K562 (cell line): ENCODE measurements at regions not wholly inside any gene's neighbourhood (a gene's known extent, or its start where the extent isn't known, plus 50 kb on each side); places are given as distances from the start of the nearest gene placed in this dataset.

Experiments
- ATAC-seq: fragments of 200-7000 bp; cut with Tn5 transposase; 3 replicates; pipeline ENCODE4 v1.9.1; 2020; ENCODE audit warnings: moderate library complexity
- BruUV-seq: library from RNA; stranded (reverse); fragments of 400-500 nt; replicated peaks from 2 replicates; lab custom pipeline; 2021; lab: Mats Ljungman, UMichigan
- CTCF ChIA-PET: fragments of 300-600 bp; formaldehyde crosslinking; extraction: SDS; loops from one replicate; lab custom pipeline; 2021; ENCODE audit warnings: low intra/inter-chr PET ratio; lab: Yijun Ruan, JAX
- POLR2A ChIA-PET: fragments of 300-600, 350-650 bp; sonication (Branson Sonifier 250); formaldehyde crosslinking; extraction: SDS; loops from one replicate; lab custom pipeline; 2021; ENCODE audit warnings: antibody characterized with exemption, inconsistent platforms; lab: Yijun Ruan, JAX
- DNase-seq, 4 experiments: peaks; one replicate each; pipeline versions ENCODE4 v3.0.0 to v3.0.0-alpha.2; 2011 to 2018; ENCODE audit warnings: low spot score in 3 of 4, mixed read lengths in 3 of 4; ENCODE audit errors: extremely low read depth in 1 of 4
- FAIRE-seq: peaks from 2 replicates; lab custom pipeline; 2011; peaks lifted over from hg19 to GRCh38; lab: Jason Lieb, UNC
- H2AFZ ChIP-seq: 2 replicates; pipeline ENCODE4 v1.6.0; 2011; ENCODE audit warnings: low read depth, low read length, control low read depth, inconsistent platforms
- H3K27ac ChIP-seq: fragments of 200-600 bp; 3 replicates; pipeline ENCODE4 v1.8.0; 2011; ENCODE audit warnings: low read depth, mild to moderate bottlenecking, control low read depth, inconsistent platforms, low read length, moderate library complexity, mixed read lengths; ENCODE audit errors: extremely low read depth
- H3K27me3 ChIP-seq, 2 experiments: fragments of 300-600 bp in 1 of 2; 2 replicates in 1 of 2; 3 replicates in 1 of 2; pipeline versions ENCODE4 v1.6.0 to v1.8.0; 2011; ENCODE audit warnings: inconsistent platforms in 2 of 2, low read length in 2 of 2, mild to moderate bottlenecking in 1 of 2, mixed read lengths in 1 of 2, moderate library complexity in 1 of 2; ENCODE audit not compliant: control insufficient read depth in 2 of 2, insufficient read depth in 2 of 2
- H3K36me3 ChIP-seq: fragments of 300-600 bp; 3 replicates; pipeline ENCODE4 v1.8.0; 2011; ENCODE audit warnings: mild to moderate bottlenecking, low read length, inconsistent platforms; ENCODE audit not compliant: control insufficient read depth, insufficient read depth
- H3K4me1 ChIP-seq, 2 experiments: fragments of 200-600 bp in 1 of 2; replicated peaks in 1 of 2; 2 replicates in 1 of 2; 3 replicates in 1 of 2; pipeline versions ENCODE4 v1.5.1 to v1.8.0; 2011; ENCODE audit warnings: inconsistent platforms in 2 of 2, low read length in 2 of 2, mild to moderate bottlenecking in 1 of 2, mixed read lengths in 1 of 2, moderate library complexity in 1 of 2; ENCODE audit not compliant: control insufficient read depth in 2 of 2, insufficient read depth in 2 of 2
- H3K4me2 ChIP-seq: 2 replicates; pipeline ENCODE4 v1.6.1; 2011; ENCODE audit warnings: low read length, control low read depth, inconsistent platforms, mixed read lengths; ENCODE audit not compliant: insufficient read depth
- H3K4me3 ChIP-seq: fragments of 200-600 bp; sonication (generic), shearing (Covaris generic); 2 replicates; pipeline ENCODE4 v1.5.1; 2016; ENCODE audit warnings: control low read depth, inconsistent platforms
- H3K79me2 ChIP-seq: fragments of 200-600 bp; 3 replicates; pipeline ENCODE4 v1.8.0; 2011; ENCODE audit warnings: low read length, inconsistent platforms; ENCODE audit not compliant: control insufficient read depth, insufficient read depth
- H3K9ac ChIP-seq, 2 experiments: 2 replicates each; pipeline versions ENCODE4 v1.6.0 to v1.6.1; 2011; ENCODE audit warnings: low read depth in 2 of 2, low read length in 2 of 2, control low read depth in 1 of 2, inconsistent platforms in 1 of 2, mild to moderate bottlenecking in 1 of 2, mixed read lengths in 1 of 2; ENCODE audit not compliant: insufficient read depth in 1 of 2
- H3K9me1 ChIP-seq: one replicate; pipeline ENCODE4 v1.6.0; 2011; ENCODE audit warnings: inconsistent platforms, mild to moderate bottlenecking, low read length, moderate library complexity; ENCODE audit not compliant: control insufficient read depth, insufficient read depth
- H3K9me3 ChIP-seq: replicated peaks from 2 replicates; pipeline ENCODE4 v1.5.1; 2011; ENCODE audit warnings: low read depth, low read length, inconsistent platforms; ENCODE audit not compliant: control insufficient read depth, insufficient read depth
- H4K20me1 ChIP-seq: replicated peaks from 2 replicates; pipeline ENCODE4 v1.6.1; 2011; ENCODE audit warnings: low read length, inconsistent platforms, mixed read lengths; ENCODE audit not compliant: control insufficient read depth, insufficient read depth
- CREBBP ChIP-seq: IDR thresholded peaks from one replicate; pipeline ENCODE4 v1.6.1; 2012; ENCODE audit warnings: low read depth, mild to moderate bottlenecking, control low read depth, inconsistent platforms, low read length
- DIDO1 ChIP-seq: fragments of 450-650 bp; IDR thresholded peaks from 2 replicates; pipeline ENCODE4 v1.6.1; 2016; ENCODE audit warnings: low read depth, missing biosample characterization, missing genetic modification characterization
- E2F4 ChIP-seq: sonication (generic); formaldehyde crosslinking; IDR thresholded peaks from 2 replicates; pipeline ENCODE4 v1.8.0; 2022; ENCODE audit warnings: mild to moderate bottlenecking, low read depth, missing genetic modification reagents
- FOXA3 ChIP-seq, 2 experiments: fragments of 450-650 bp in 1 of 2; sonication (generic) in 1 of 2; formaldehyde crosslinking; IDR thresholded peaks in 1 of 2; conservative IDR thresholded peaks in 1 of 2; 2 replicates each; pipeline versions ENCODE4 v1.4.0 to v1.8.0; 2020 to 2022; ENCODE audit warnings: mild to moderate bottlenecking in 2 of 2, missing genetic modification reagents in 1 of 2
- PHTF2 ChIP-seq: fragments of 250-450 bp; sonication (Bioruptor Pico); IDR thresholded peaks from 2 replicates; pipeline ENCODE4 v1.5.0; 2021; ENCODE audit warnings: mild to moderate bottlenecking
- TRIM24 ChIP-seq, 2 experiments: fragments of 450-650 bp; IDR thresholded peaks; 2 replicates each; pipeline ENCODE4 v1.6.1; 2016
- ZBTB17 ChIP-seq: fragments of 450-650 bp; formaldehyde crosslinking; IDR thresholded peaks from 2 replicates; pipeline ENCODE4 v1.4.0; 2020; ENCODE audit warnings: mild to moderate bottlenecking
- ZFP1 ChIP-seq: fragments of 450-650 bp; formaldehyde crosslinking; IDR thresholded peaks from 2 replicates; pipeline ENCODE4 v1.4.0; 2020; ENCODE audit warnings: mild to moderate bottlenecking, mixed read lengths
- ZNF449 ChIP-seq: fragments of 250-450 bp; sonication (Bioruptor Pico); IDR thresholded peaks from 2 replicates; pipeline ENCODE4 v1.8.0; 2022; ENCODE audit warnings: moderate library complexity, mild to moderate bottlenecking, inconsistent platforms
- WGBS: fragments of 100-300 bp; shearing (Covaris generic); methylation state at CpG from one replicate; pipeline ENCODE4 v1.1.6; 2016; ENCODE audit warnings: low coverage, mixed read lengths; ENCODE audit not compliant: insufficient coverage; ENCODE audit errors: missing lambda C conversion rate; 5-methylcytosine and 5-hydroxymethylcytosine counted together
- in situ Hi-C: fragments of 300-500 bp; cut with MboI; formaldehyde crosslinking; loops from 4 replicates; pipeline ENCODE4 v1.15.0; 2018; ENCODE audit warnings: inconsistent platforms, mixed read lengths
- intact Hi-C: fragments of 100-400 bp; cut with micrococcal nuclease; formaldehyde crosslinking; loops from 2 replicates; pipeline ENCODE4 v1.14.2; 2022
- TF ChIP-seq, protein P1 (sequence below): fragments of 450-650 bp; IDR thresholded peaks from 2 replicates; pipeline ENCODE4 v1.6.1; 2016; ENCODE audit warnings: mild to moderate bottlenecking, moderate library complexity

GRCh38 chr3:194196876-194197275 lies 60.9 kb downstream of the HES1 start:
- Histone ChIP-seq H3K79me2 (no peaks in the 10 kb centered on the region), H3K9ac (no peak overlapping the region), H3K36me3 (no peaks in the 10 kb centered on the region), H3K4me1 (peaks cover 27 to 40% of the 10 kb centered on the region in 2 experiments), H3K27ac (no peak overlapping the region), H3K9me3 (no peaks in the 10 kb centered on the region), H3K4me3 (no peak overlapping the region), H4K20me1 (no peaks in the 10 kb centered on the region), H2AFZ (no peak overlapping the region), H3K4me2 (no peak overlapping the region), H3K27me3 (no peaks in the 10 kb centered on the region), H3K9me1 (no peaks in the 10 kb centered on the region)
- CTCF ChIA-PET: no interaction called here
- POLR2A ChIA-PET: interaction anchor here (1.0 to 1.1 kb wide), 2 partner anchors 14 to 27 kb away, joined by 3 read pairs; no protein-coding TSS in a partner anchor
- DNase-seq (no peak), FAIRE-seq (no peak), ATAC-seq (no peak)
- 79% methylated on average over 9 of the region's 9 CpGs for WGBS
- in situ Hi-C loops: no loop called here
- BruUV-seq: no TSS peak
- intact Hi-C loops: no loop called here
- TF ChIP-seq DIDO1 (tag): no peak
- TF ChIP-seq ZNF449: no peak
- no peak for TF ChIP-seq TRIM24 (IDR thresholded peaks at IDR 0.05)
- no peak for TF ChIP-seq PHTF2
- no peak for TF ChIP-seq E2F4 (CRISPR knock-in tag)
- no peak for TF ChIP-seq CREBBP
- TF ChIP-seq, protein P1, sequence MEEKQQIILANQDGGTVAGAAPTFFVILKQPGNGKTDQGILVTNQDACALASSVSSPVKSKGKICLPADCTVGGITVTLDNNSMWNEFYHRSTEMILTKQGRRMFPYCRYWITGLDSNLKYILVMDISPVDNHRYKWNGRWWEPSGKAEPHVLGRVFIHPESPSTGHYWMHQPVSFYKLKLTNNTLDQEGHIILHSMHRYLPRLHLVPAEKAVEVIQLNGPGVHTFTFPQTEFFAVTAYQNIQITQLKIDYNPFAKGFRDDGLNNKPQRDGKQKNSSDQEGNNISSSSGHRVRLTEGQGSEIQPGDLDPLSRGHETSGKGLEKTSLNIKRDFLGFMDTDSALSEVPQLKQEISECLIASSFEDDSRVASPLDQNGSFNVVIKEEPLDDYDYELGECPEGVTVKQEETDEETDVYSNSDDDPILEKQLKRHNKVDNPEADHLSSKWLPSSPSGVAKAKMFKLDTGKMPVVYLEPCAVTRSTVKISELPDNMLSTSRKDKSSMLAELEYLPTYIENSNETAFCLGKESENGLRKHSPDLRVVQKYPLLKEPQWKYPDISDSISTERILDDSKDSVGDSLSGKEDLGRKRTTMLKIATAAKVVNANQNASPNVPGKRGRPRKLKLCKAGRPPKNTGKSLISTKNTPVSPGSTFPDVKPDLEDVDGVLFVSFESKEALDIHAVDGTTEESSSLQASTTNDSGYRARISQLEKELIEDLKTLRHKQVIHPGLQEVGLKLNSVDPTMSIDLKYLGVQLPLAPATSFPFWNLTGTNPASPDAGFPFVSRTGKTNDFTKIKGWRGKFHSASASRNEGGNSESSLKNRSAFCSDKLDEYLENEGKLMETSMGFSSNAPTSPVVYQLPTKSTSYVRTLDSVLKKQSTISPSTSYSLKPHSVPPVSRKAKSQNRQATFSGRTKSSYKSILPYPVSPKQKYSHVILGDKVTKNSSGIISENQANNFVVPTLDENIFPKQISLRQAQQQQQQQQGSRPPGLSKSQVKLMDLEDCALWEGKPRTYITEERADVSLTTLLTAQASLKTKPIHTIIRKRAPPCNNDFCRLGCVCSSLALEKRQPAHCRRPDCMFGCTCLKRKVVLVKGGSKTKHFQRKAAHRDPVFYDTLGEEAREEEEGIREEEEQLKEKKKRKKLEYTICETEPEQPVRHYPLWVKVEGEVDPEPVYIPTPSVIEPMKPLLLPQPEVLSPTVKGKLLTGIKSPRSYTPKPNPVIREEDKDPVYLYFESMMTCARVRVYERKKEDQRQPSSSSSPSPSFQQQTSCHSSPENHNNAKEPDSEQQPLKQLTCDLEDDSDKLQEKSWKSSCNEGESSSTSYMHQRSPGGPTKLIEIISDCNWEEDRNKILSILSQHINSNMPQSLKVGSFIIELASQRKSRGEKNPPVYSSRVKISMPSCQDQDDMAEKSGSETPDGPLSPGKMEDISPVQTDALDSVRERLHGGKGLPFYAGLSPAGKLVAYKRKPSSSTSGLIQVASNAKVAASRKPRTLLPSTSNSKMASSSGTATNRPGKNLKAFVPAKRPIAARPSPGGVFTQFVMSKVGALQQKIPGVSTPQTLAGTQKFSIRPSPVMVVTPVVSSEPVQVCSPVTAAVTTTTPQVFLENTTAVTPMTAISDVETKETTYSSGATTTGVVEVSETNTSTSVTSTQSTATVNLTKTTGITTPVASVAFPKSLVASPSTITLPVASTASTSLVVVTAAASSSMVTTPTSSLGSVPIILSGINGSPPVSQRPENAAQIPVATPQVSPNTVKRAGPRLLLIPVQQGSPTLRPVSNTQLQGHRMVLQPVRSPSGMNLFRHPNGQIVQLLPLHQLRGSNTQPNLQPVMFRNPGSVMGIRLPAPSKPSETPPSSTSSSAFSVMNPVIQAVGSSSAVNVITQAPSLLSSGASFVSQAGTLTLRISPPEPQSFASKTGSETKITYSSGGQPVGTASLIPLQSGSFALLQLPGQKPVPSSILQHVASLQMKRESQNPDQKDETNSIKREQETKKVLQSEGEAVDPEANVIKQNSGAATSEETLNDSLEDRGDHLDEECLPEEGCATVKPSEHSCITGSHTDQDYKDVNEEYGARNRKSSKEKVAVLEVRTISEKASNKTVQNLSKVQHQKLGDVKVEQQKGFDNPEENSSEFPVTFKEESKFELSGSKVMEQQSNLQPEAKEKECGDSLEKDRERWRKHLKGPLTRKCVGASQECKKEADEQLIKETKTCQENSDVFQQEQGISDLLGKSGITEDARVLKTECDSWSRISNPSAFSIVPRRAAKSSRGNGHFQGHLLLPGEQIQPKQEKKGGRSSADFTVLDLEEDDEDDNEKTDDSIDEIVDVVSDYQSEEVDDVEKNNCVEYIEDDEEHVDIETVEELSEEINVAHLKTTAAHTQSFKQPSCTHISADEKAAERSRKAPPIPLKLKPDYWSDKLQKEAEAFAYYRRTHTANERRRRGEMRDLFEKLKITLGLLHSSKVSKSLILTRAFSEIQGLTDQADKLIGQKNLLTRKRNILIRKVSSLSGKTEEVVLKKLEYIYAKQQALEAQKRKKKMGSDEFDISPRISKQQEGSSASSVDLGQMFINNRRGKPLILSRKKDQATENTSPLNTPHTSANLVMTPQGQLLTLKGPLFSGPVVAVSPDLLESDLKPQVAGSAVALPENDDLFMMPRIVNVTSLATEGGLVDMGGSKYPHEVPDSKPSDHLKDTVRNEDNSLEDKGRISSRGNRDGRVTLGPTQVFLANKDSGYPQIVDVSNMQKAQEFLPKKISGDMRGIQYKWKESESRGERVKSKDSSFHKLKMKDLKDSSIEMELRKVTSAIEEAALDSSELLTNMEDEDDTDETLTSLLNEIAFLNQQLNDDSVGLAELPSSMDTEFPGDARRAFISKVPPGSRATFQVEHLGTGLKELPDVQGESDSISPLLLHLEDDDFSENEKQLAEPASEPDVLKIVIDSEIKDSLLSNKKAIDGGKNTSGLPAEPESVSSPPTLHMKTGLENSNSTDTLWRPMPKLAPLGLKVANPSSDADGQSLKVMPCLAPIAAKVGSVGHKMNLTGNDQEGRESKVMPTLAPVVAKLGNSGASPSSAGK: no peak
- TF ChIP-seq ZBTB17 (CRISPR knock-in tag): no peak
- TF ChIP-seq ZFP1 (CRISPR knock-in tag): no peak
- no peak for TF ChIP-seq FOXA3 (CRISPR knock-in tag; conservative IDR thresholded peaks at IDR 0.05 in 1 of 2, IDR thresholded peaks at IDR 0.05 in 1 of 2)
